DOHH2 (cell line): ENCODE measurements at regions not wholly inside any gene's neighbourhood (a gene's known extent, or its start where the extent isn't known, plus 50 kb on each side); places are given as distances from the start of the nearest gene placed in this dataset.

Experiments used
- H3F3A ChIP-seq: fragments of 200-600 bp; sonication (generic), shearing (Covaris generic); 2 replicates; pipeline ENCODE4 v1.6.0; 2016; ENCODE audit warnings: antibody characterized with exemption, mild to moderate bottlenecking; ENCODE audit not compliant: control insufficient read depth, insufficient read depth
- H3K27ac ChIP-seq: fragments of 200-600 bp; sonication (generic); 2 replicates; pipeline ENCODE4 v1.5.1; 2014; ENCODE audit warnings: low read depth, mild to moderate bottlenecking, low read length, moderate library complexity
- H3K27me3 ChIP-seq: fragments of 200-600 bp; sonication (generic); 2 replicates; pipeline ENCODE4 v1.6.1; 2014; ENCODE audit warnings: mild to moderate bottlenecking, low read length, mixed read lengths; ENCODE audit not compliant: control insufficient read depth
- H3K36me3 ChIP-seq: fragments of 200-600 bp; sonication (generic); 2 replicates; pipeline ENCODE4 v1.6.1; 2014; ENCODE audit warnings: mild to moderate bottlenecking, low read length, moderate library complexity, mixed read lengths; ENCODE audit not compliant: control insufficient read depth
- H3K4me1 ChIP-seq: fragments of 200-600 bp; sonication (generic); 2 replicates; pipeline ENCODE4 v1.6.1; 2014; ENCODE audit warnings: mild to moderate bottlenecking, low read length, mixed read lengths; ENCODE audit not compliant: control insufficient read depth
- H3K4me2 ChIP-seq: fragments of 200-600 bp; sonication (generic); 2 replicates; pipeline ENCODE4 v1.6.0; 2014; ENCODE audit warnings: mild to moderate bottlenecking, low read length, moderate library complexity
- H3K4me3 ChIP-seq: fragments of 200-600 bp; sonication (generic); 2 replicates; pipeline ENCODE4 v1.5.1; 2014; ENCODE audit warnings: mild to moderate bottlenecking, low read length, mixed read lengths
- H3K79me2 ChIP-seq: fragments of 200-600 bp; sonication (generic); 2 replicates; pipeline ENCODE4 v1.6.1; 2014; ENCODE audit warnings: mild to moderate bottlenecking, low read length, mixed read lengths; ENCODE audit not compliant: control insufficient read depth
- H3K9me2 ChIP-seq: fragments of 200-600 bp; sonication (generic); replicated peaks from 2 replicates; pipeline ENCODE4 v1.6.1; 2014; ENCODE audit warnings: mild to moderate bottlenecking, low read length, mixed read lengths; ENCODE audit not compliant: control insufficient read depth
- H3K9me3 ChIP-seq: fragments of 200-600 bp; sonication (generic); 2 replicates; pipeline ENCODE4 v1.6.1; 2014; ENCODE audit warnings: antibody characterized with exemption, low read length, mixed read lengths; ENCODE audit not compliant: control insufficient read depth, insufficient read depth
- H4K20me1 ChIP-seq: fragments of 200-600 bp; sonication (generic); 2 replicates; pipeline ENCODE4 v1.6.0; 2014; ENCODE audit warnings: low read depth, mild to moderate bottlenecking, antibody characterized with exemption, low read length, moderate library complexity; ENCODE audit not compliant: control insufficient read depth, insufficient read depth
- CTCF ChIP-seq: fragments of 200-600 bp; sonication (generic); IDR thresholded peaks from one replicate; pipeline ENCODE4 v1.5.1; 2014; ENCODE audit warnings: antibody characterized with exemption, mild to moderate bottlenecking, low read depth, low read length; ENCODE audit not compliant: poor library complexity, severe bottlenecking
- EZH2phosphoT487 ChIP-seq: fragments of 200-600 bp; sonication (generic); IDR thresholded peaks from 2 replicates; pipeline ENCODE4 v1.6.1; 2017; ENCODE audit warnings: borderline replicate concordance, mild to moderate bottlenecking, antibody characterized with exemption, low read length, moderate library complexity, mixed read lengths

GRCh38 chr17:71878271-71878670, 242.5 kb upstream of the SOX9 start:
- Histone ChIP-seq H4K20me1 (no peaks in the 10 kb centered on the region), H3K27me3 (peaks cover 5% of the 10 kb centered on the region), H3K9me2 (no peaks in the 10 kb centered on the region), H3K4me3 (no peak overlapping the region), H3K36me3 (no peaks in the 10 kb centered on the region), H3K4me1 (no peaks in the 10 kb centered on the region), H3K27ac (no peak overlapping the region), H3F3A (no peaks in the 10 kb centered on the region), H3K79me2 (no peaks in the 10 kb centered on the region), H3K4me2 (no peak overlapping the region), H3K9me3 (no peaks in the 10 kb centered on the region)
- TF ChIP-seq CTCF, result no peak
- TF ChIP-seq EZH2phosphoT487, result no peak

GRCh38 chr17:71878998-71879397, 241.8 kb upstream of the SOX9 start:
- Histone ChIP-seq H3K27me3 (peaks cover 5% of the 10 kb centered on the region), H3K4me1 (no peaks in the 10 kb centered on the region), H3K36me3 (no peaks in the 10 kb centered on the region), H4K20me1 (no peaks in the 10 kb centered on the region), H3K27ac (no peak overlapping the region), H3K79me2 (no peaks in the 10 kb centered on the region), H3K4me3 (no peak overlapping the region), H3K9me3 (no peaks in the 10 kb centered on the region), H3K9me2 (no peaks in the 10 kb centered on the region), H3K4me2 (no peak overlapping the region), H3F3A (no peaks in the 10 kb centered on the region)
- no peak for TF ChIP-seq CTCF
- TF ChIP-seq EZH2phosphoT487, result no peak

- Histone ChIP-seq H4K20me1 (no peaks in the 10 kb centered on the region), H3K36me3 (no peaks in the 10 kb centered on the region), H3K9me3 (no peaks in the 10 kb centered on the region), H3K27me3 (peaks cover 5% of the 10 kb centered on the region), H3K79me2 (no peaks in the 10 kb centered on the region), H3K4me1 (no peaks in the 10 kb centered on the region), H3F3A (no peaks in the 10 kb centered on the region), H3K4me2 (no peak overlapping the region), H3K9me2 (no peaks in the 10 kb centered on the region), H3K4me3 (no peak overlapping the region), H3K27ac (no peak overlapping the region)
- TF ChIP-seq CTCF (no peak), EZH2phosphoT487 (no peak)
Measured at GRCh38 chr17:71881041-71881440, 239.8 kb upstream of the SOX9 start.

GRCh38 chr17:71881581-71881980, 239.2 kb upstream of the SOX9 start:
- H3K27ac ChIP-seq, result no peak overlapping the region
- H3K4me1 ChIP-seq, result no peaks in the 10 kb centered on the region
- no peaks in the 10 kb centered on the region for H3F3A ChIP-seq
- H3K4me3 ChIP-seq, result no peak overlapping the region
- no peaks in the 10 kb centered on the region for H4K20me1 ChIP-seq
- H3K9me3 ChIP-seq, result no peaks in the 10 kb centered on the region
- H3K79me2 ChIP-seq, result no peaks in the 10 kb centered on the region
- no peak overlapping the region for H3K4me2 ChIP-seq
- no peaks in the 10 kb centered on the region for H3K9me2 ChIP-seq
- no peak for TF ChIP-seq EZH2phosphoT487
- peaks cover 5% of the 10 kb centered on the region for H3K27me3 ChIP-seq
- no peaks in the 10 kb centered on the region for H3K36me3 ChIP-seq
